ENCODE measurements at regions not wholly inside any gene's neighbourhood (a gene's known extent, or its start where the extent isn't known, plus 50 kb on each side); places are given as distances from the start of the nearest gene placed in this dataset.

- Histone ChIP-seq H3K9ac (ENCODE audit: low read depth in 1 of 2, low read length in 2 of 2) (no peak overlapping the region), H3K27ac (ENCODE audit: low read depth in 1 of 2, low read length in 2 of 2) (no peak overlapping the region), H3K9me3 (ENCODE audit: control insufficient read depth in 4 of 4, low read length in 3 of 4) (no peaks in the 10 kb centered on the region), H3K4me1 (ENCODE audit: control insufficient read depth in 4 of 4, insufficient read depth in 4 of 4, low read length in 3 of 4) (no peaks in the 10 kb centered on the region), H3K36me3 (ENCODE audit: control insufficient read depth in 4 of 4, insufficient read depth in 3 of 4, low read depth in 1 of 4, low read length in 3 of 4) (no peaks in the 10 kb centered on the region), H3K4me3 (ENCODE audit: low read depth in 1 of 3, low read length in 3 of 3) (no peak overlapping the region), H3K27me3 (ENCODE audit: control insufficient read depth in 4 of 4, insufficient read depth in 4 of 4, low read length in 3 of 4) (no peaks in the 10 kb centered on the region)
- no peak for TF ChIP-seq REST (IDR thresholded peaks at IDR 0.05)
- TF ChIP-seq JUND (IDR thresholded peaks at IDR 0.05), result no peak
- TF ChIP-seq ZBTB33 (IDR thresholded peaks at IDR 0.05), result no peak
- no peak for TF ChIP-seq MAX (IDR thresholded peaks at IDR 0.05)
- TF ChIP-seq YY1 (IDR thresholded peaks at IDR 0.05), result no peak
- no peak for TF ChIP-seq HNF4A (conservative IDR thresholded peaks at IDR 0.05)
- no peak for TF ChIP-seq HNF4G (IDR thresholded peaks at IDR 0.05)
- no peak for TF ChIP-seq GABPA (IDR thresholded peaks at IDR 0.05 in 1 of 2, conservative IDR thresholded peaks at IDR 0.05 in 1 of 2)
- TF ChIP-seq FOXA1 (IDR thresholded peaks at IDR 0.05), result no peak
- no peak for TF ChIP-seq FOXA2 (IDR thresholded peaks at IDR 0.05)
- TF ChIP-seq RXRA (IDR thresholded peaks at IDR 0.05), result no peak
- no peak for TF ChIP-seq SP1 (IDR thresholded peaks at IDR 0.05)
- TF ChIP-seq CTCF (IDR thresholded peaks at IDR 0.05; ENCODE audit: low read depth, low read length, missing input control), result no peak
- WGBS, result 83% methylated on average over 6 of the region's 6 CpGs
- no peak for DNase-seq (ENCODE audit: low spot score)
Observed at GRCh38 chrX:39788521-39788920, 309.2 kb downstream of the BCOR start.

GRCh38 chrX:39791691-39792090 is 306.1 kb downstream of the BCOR start:
- TF ChIP-seq CTCF (IDR thresholded peaks at IDR 0.05; ENCODE audit: low read depth, low read length, missing input control), result no peak
- no peak for TF ChIP-seq YY1 (IDR thresholded peaks at IDR 0.05)
- no peak for TF ChIP-seq MAX (IDR thresholded peaks at IDR 0.05)
- no peak for TF ChIP-seq HNF4A (conservative IDR thresholded peaks at IDR 0.05)
- TF ChIP-seq EGR1 (IDR thresholded peaks at IDR 0.05; ENCODE audit: low read depth in 2 of 2), result no peak
- TF ChIP-seq RAD21 (IDR thresholded peaks at IDR 0.05), result no peak
- Histone ChIP-seq H3K27me3 (ENCODE audit: control insufficient read depth in 4 of 4, insufficient read depth in 4 of 4, low read length in 3 of 4) (no peaks in the 10 kb centered on the region), H3K4me1 (ENCODE audit: control insufficient read depth in 4 of 4, insufficient read depth in 4 of 4, low read length in 3 of 4) (no peaks in the 10 kb centered on the region), H3K4me3 (ENCODE audit: low read depth in 1 of 3, low read length in 3 of 3) (no peak overlapping the region), H3K27ac (ENCODE audit: low read depth in 1 of 2, low read length in 2 of 2) (no peak overlapping the region), H3K36me3 (ENCODE audit: control insufficient read depth in 4 of 4, insufficient read depth in 3 of 4, low read depth in 1 of 4, low read length in 3 of 4) (no peaks in the 10 kb centered on the region), H3K9me3 (ENCODE audit: control insufficient read depth in 4 of 4, low read length in 3 of 4) (no peaks in the 10 kb centered on the region), H3K9ac (ENCODE audit: low read depth in 1 of 2, low read length in 2 of 2) (no peak overlapping the region)
- no peak for DNase-seq (ENCODE audit: low spot score)
- WGBS, result 95% methylated on average over 6 of the region's 6 CpGs
